GM21528 (cell line): ENCODE measurements at regions not wholly inside any gene's neighbourhood (a gene's known extent, or its start where the extent isn't known, plus 50 kb on each side); places are given as distances from the start of the nearest gene placed in this dataset.
"Not testable (repeated sequence)": the region's sequence is repeated elsewhere in the genome, so short reads cannot be mapped to it uniquely, and the experiment has no call there.

Source experiments
- ATAC-seq: cut with Tn5 transposase; IDR thresholded peaks from one replicate; pipeline ENCODE4 v1.9.1; 2021; ENCODE audit warnings: mild to moderate bottlenecking, moderate library complexity; ENCODE audit not compliant: unreplicated experiment, low FRiP score

DNA sequence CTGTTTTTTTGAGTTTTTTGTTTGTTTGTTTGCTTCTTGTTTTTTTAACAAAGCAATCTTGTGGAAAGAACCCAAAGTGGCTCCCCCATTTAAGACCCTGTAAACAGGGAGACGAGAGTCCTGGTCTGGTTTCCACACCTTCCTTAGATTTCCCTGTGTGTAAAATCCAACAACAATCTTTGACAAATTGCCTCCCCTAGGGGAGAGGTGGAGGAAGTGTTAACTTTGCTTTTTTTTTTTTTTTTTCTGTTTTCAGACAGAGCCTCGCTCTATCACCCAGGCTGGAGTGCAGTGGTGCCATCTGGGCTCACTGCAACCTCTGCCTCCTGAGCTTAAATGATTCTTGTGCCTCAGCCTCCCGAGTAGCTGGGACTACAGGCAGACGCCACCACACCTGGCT lies 136.0 kb downstream of the OTOP1 start:
- ATAC-seq = not testable (repeated sequence)

DNA sequence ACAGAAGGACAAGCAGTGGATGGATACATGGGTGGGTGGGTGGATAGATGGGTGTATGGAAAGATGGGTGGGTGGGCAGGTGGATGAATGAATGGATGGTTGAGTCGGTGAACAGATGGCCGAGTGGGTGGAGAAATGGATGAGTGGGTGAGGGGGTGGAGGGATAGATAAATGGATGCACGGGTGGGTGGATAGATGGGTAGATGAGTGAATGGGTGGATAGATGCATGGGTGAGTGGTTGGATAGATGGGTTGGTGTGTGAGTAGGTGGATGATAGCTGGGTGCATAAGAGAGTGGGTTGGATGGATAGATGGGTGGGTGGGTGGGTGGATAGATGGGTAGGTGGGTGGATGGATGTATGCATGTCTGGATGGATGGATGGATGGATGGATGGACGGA lies 134.6 kb downstream of the OTOP1 start:
- ATAC-seq = not testable (repeated sequence)

DNA sequence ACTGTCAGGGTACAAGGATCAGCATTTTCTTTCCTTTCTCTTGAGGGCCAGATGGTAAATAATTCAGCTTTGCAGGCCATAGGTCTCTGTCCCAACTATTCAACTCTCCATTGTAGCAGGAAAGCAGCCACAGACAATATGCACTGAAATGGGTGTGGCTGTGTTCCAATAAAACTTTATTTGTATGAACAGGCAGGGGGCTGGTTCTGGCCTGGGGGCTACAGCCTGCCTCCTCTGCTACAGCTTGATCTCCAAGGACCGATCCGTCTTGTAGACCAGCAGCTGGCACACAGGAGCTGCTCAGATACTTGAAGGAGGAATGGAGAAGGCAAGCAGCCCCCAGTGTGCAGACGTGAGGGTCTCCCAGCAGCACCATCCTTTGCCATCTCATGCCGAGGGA lies 127.1 kb downstream of the OTOP1 start:
- ATAC-seq = not testable (repeated sequence)

DNA sequence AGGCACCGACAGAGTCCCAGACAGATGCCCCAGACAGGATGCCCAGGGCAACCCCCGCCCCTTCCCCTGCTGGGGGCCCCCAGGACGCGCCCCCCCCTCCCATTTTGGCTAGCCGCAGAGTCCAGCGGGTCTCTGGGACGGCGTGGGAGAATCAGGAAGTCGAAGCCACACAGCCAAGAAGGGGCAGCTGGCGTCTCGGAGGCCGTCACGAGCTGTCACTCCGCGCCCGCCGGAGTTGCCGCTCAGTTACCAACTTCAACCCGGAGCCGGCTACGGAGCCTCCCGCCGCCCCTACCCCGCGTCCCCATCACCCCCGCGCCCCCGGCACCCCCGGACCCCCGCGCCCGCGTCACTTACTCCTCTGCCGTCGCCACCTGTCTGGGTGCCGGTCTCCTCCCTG lies 119.8 kb downstream of the OTOP1 start:
- ATAC-seq = not testable (repeated sequence)

DNA sequence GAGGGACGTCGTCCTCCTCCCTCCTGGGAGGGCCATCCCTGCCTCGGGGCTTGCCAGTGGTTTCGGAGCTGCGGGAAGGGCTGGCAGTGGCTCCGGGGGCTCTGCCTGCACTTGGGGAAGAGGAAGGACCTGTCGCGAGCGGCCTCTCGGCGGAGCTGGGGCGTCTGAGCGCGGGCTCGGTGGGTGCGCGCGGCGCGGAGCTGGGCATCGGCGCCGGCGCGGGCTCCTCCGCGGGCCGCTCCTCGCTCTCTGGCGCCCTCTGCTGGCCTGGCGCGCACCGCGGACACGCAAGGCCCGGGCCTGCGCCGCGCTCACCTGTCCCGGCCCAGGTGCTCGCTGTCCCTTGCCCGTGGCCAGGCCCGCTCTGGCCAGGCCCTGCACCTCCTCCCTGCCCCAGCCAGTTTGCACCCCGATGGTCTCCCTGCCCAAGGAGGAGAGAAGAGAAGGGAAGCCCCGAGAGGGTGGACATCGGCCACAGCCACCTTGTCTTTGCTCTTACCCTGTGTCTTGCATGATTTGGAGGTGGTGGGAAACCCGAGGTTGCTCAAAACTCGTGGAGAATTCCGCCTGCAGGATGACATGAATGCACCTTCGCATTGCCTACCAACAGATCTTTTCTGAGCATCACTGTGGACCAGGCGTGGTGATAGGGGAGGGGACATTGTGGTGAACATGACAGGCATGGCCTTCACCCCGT lies 119.2 kb downstream of the OTOP1 start:
- ATAC-seq = not testable (repeated sequence)

DNA sequence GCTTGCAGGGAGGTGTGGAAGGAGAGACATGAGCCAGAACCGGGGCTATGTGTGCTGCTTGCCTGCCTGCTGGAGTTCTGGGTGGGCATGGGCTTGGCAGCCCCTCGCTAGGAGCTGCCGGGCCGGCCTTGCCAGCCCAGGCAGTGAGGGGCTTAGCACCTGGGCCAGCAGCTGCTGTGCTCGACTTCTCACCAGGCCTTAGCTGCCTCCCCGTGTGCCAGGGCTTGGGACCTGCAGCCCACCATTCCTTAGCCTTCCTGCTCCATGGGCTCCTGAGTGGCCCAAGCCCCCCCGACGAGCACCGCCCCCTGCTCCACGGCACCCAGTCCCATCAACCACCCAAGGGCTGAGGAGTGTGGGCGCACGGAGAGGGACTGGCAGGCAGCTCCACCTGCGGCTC lies 111.3 kb downstream of the OTOP1 start:
- not testable (repeated sequence) for ATAC-seq

DNA sequence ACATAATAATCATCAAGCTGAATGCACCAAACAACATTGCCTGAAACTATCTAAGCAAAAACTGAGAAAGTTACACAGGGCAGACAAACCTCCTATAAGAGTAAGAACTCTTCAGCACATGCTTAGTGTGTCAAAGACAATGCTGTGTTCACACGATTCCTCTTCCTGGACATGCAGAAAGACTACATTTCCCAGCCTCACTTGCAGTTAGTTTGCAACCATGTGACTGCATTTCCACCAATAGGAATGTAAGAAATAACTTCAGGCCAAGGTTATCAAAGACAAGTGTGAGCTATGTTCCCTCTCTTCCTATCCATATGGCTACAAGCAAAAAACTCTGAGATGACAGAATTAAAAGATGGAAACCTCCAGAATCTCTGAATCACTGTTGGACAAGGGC lies 109.8 kb downstream of the OTOP1 start:
- not testable (repeated sequence) for ATAC-seq

DNA sequence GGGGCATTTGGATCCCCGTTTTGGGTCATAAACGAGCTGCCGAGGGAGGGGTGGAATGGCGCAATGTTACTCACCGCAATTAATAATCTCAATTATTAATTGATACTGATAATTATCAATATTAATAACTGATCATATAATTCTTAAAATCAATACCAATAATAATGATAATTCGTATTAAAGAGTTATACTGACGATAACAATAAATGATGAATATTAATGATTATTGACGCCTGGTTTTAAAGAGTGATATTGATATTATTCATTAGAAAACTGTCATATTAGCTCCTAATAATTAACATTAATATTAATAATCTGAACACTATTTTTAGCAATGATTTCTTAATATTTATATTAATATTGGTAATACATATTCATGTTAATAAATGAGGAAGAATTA lies 92.4 kb downstream of the OTOP1 start:
- ATAC-seq = not testable (repeated sequence)

DNA sequence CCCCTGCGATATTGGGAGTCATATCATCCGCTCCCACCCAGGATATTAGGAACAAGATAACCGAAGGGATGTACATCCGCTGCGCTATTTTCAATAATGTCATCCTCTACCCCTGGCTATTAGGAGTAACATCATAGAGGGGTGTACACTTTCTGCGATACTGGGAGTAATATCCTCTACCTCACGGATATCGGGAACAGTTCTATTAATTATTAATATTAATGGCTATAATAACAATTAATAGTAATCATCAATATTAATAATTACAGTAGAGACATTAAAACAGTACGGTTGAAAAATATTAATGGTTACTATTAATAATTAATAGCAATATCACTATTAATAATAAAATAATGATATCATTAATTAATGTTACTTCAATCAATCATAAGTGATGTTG lies 90.1 kb downstream of the OTOP1 start:
- not testable (repeated sequence) for ATAC-seq
